ENCODE measurements at regions not wholly inside any gene's neighbourhood (a gene's known extent, or its start where the extent isn't known, plus 50 kb on each side); places are given as distances from the start of the nearest gene placed in this dataset.
A peak's percentile ranks its signal among the peaks of the same experiment; 100 is the strongest.

DNA sequence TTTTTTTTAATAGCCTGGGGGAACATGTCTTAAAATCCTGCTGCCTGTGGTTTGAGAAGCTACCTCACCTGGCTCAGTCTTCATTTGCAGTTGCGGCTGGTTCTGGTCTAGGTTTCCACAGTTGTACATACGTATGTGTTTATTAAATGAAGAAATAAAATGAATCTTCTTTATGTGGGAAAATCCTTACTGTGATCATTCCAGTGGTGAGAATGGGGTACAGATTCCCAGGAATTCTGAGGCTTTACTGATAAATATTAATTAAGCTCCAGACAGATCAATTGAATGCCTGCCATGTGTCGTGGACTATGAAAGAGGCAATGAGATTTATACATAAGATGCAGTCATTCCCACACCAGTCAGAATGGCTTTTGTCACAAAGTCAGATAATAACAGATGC is 356.1 kb upstream of the GRM7 start:
- H3K27ac ChIP-seq (ENCODE audit: insufficient read depth, low read length, poor library complexity, severe bottlenecking), result no peak overlapping the region
- no peaks in the 10 kb centered on the region for H3K27me3 ChIP-seq (ENCODE audit: control insufficient read depth, insufficient read depth, low read length)
- ATAC-seq (ENCODE audit: low read depth in 2 of 2), result no peak
- H3K9me3 ChIP-seq (ENCODE audit: control insufficient read depth in 2 of 2, low read length in 2 of 2), result no peaks in the 10 kb centered on the region
- H3K4me1 ChIP-seq (ENCODE audit: control insufficient read depth, insufficient read depth, low read length, poor library complexity, severe bottlenecking), result no peaks in the 10 kb centered on the region
- no peak overlapping the region for H3K4me3 ChIP-seq (ENCODE audit: low read depth, low read length)
- Mint-ChIP-seq H3K9me3 (peaks cover 0 to 30% (median 11%) of the 10 kb centered on the region in 7 donors), H3K36me3 (no peaks in the 10 kb centered on the region), H3K27me3 (no peaks in the 10 kb centered on the region), H3K4me3 (no peak overlapping the region), H3K27ac (no peak overlapping the region), H3K4me1 (no peaks in the 10 kb centered on the region)
- no peak for DNase-seq
- no peaks in the 10 kb centered on the region for H3K36me3 ChIP-seq (ENCODE audit: control insufficient read depth, insufficient read depth, low read length)

DNA sequence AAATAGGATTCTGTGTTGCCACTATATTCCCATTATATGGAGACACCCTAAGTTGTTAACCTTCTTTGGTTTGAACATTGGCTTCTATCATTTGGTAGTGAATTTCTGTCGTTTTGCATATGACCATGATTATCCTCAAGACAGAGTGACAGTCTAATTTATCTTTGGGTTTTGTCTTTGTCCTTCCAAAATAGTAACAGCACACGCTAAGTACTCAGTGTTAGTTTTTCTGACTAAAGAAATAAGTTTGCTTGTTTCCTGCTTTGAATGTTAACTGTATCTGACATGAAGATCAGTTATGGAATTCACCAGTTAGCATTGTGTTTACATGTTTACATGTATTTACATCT is 352.5 kb upstream of the GRM7 start:
- Mint-ChIP-seq H3K27ac (no peak overlapping the region), H3K4me1 (no peaks in the 10 kb centered on the region), H3K9me3 (peaks cover 0 to 19% (median 9%) of the 10 kb centered on the region in 7 donors), H3K27me3 (no peaks in the 10 kb centered on the region), H3K36me3 (no peaks in the 10 kb centered on the region), H3K4me3 (no peak overlapping the region)
- H3K36me3 ChIP-seq (ENCODE audit: control insufficient read depth, insufficient read depth, low read length), result no peaks in the 10 kb centered on the region
- no peaks in the 10 kb centered on the region for H3K27me3 ChIP-seq (ENCODE audit: control insufficient read depth, insufficient read depth, low read length)
- H3K27ac ChIP-seq (ENCODE audit: insufficient read depth, low read length, poor library complexity, severe bottlenecking), result no peak overlapping the region
- no peaks in the 10 kb centered on the region for H3K9me3 ChIP-seq (ENCODE audit: control insufficient read depth in 2 of 2, low read length in 2 of 2)
- DNase-seq (no peak), ATAC-seq (ENCODE audit: low read depth in 2 of 2) (no peak)
- H3K4me3 ChIP-seq (ENCODE audit: low read depth, low read length), result no peak overlapping the region
- H3K4me1 ChIP-seq (ENCODE audit: control insufficient read depth, insufficient read depth, low read length, poor library complexity, severe bottlenecking), result no peaks in the 10 kb centered on the region

DNA sequence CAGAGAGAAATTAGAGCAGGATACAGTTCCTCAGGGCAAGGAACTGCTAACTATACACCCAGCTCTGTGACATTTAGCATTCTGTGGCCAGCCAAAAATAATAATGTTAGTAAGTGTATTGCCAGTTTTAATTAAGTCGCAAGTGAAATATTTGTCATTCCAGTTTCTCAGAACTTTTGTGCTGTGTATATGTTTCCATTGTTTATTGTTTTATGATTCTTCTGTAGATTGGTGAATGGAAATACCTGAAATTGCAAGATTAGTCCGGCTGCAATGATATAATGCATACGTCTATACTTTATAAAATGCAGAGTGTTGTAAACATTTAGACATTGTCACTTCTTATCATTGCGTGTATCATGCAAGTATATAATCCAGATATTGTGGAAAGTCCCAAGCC is 351.3 kb upstream of the GRM7 start:
- no peaks in the 10 kb centered on the region for H3K36me3 Mint-ChIP-seq
- H3K9me3 Mint-ChIP-seq, result peaks cover 0 to 13% (median 5%) of the 10 kb centered on the region in 7 donors
- ATAC-seq (ENCODE audit: low read depth in 2 of 2), result no peak
- no peak for DNase-seq
- H3K4me3 Mint-ChIP-seq, result no peak overlapping the region
- no peak overlapping the region for H3K27ac Mint-ChIP-seq
- H3K4me3 ChIP-seq (ENCODE audit: low read depth, low read length), result no peak overlapping the region
- no peaks in the 10 kb centered on the region for H3K27me3 ChIP-seq (ENCODE audit: control insufficient read depth, insufficient read depth, low read length)
- H3K9me3 ChIP-seq (ENCODE audit: control insufficient read depth in 2 of 2, low read length in 2 of 2), result no peaks in the 10 kb centered on the region
- H3K27ac ChIP-seq (ENCODE audit: insufficient read depth, low read length, poor library complexity, severe bottlenecking), result no peak overlapping the region
- no peaks in the 10 kb centered on the region for H3K36me3 ChIP-seq (ENCODE audit: control insufficient read depth, insufficient read depth, low read length)
- no peaks in the 10 kb centered on the region for H3K4me1 ChIP-seq (ENCODE audit: control insufficient read depth, insufficient read depth, low read length, poor library complexity, severe bottlenecking)
- H3K4me1 Mint-ChIP-seq, result no peaks in the 10 kb centered on the region
- H3K27me3 Mint-ChIP-seq, result no peaks in the 10 kb centered on the region

DNA sequence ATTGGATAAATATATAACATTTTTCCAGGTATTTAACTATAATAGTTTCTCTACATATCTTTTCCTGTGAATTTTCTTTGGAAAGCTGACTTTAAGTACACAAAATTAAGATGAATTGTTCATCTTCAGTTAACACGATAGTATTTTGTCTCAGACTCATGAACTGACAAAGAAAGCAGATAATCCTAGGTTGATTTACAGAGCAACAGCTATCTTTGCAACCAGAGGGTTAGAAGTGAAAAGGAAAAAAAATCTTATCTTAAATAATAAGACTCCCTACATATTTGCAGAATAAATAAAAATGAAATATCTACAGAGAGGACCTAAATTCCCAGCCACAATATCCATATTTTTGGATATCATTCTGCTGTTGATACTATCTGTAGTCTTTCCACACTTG is 350.2 kb upstream of the GRM7 start:
- ATAC-seq (ENCODE audit: low read depth in 2 of 2) (no peak), DNase-seq (no peak)
- Histone ChIP-seq H3K27me3 (ENCODE audit: control insufficient read depth, insufficient read depth, low read length) (no peaks in the 10 kb centered on the region), H3K9me3 (ENCODE audit: control insufficient read depth in 2 of 2, low read length in 2 of 2) (no peaks in the 10 kb centered on the region), H3K36me3 (ENCODE audit: control insufficient read depth, insufficient read depth, low read length) (no peaks in the 10 kb centered on the region), H3K4me1 (ENCODE audit: control insufficient read depth, insufficient read depth, low read length, poor library complexity, severe bottlenecking) (no peaks in the 10 kb centered on the region), H3K27ac (ENCODE audit: insufficient read depth, low read length, poor library complexity, severe bottlenecking) (no peak overlapping the region), H3K4me3 (ENCODE audit: low read depth, low read length) (no peak overlapping the region)
- Mint-ChIP-seq H3K4me1 (no peaks in the 10 kb centered on the region), H3K27me3 (no peaks in the 10 kb centered on the region), H3K27ac (no peak overlapping the region), H3K4me3 (no peak overlapping the region), H3K9me3 (peaks cover 2 to 21% (median 2%) of the 10 kb centered on the region in 7 donors), H3K36me3 (no peaks in the 10 kb centered on the region)

DNA sequence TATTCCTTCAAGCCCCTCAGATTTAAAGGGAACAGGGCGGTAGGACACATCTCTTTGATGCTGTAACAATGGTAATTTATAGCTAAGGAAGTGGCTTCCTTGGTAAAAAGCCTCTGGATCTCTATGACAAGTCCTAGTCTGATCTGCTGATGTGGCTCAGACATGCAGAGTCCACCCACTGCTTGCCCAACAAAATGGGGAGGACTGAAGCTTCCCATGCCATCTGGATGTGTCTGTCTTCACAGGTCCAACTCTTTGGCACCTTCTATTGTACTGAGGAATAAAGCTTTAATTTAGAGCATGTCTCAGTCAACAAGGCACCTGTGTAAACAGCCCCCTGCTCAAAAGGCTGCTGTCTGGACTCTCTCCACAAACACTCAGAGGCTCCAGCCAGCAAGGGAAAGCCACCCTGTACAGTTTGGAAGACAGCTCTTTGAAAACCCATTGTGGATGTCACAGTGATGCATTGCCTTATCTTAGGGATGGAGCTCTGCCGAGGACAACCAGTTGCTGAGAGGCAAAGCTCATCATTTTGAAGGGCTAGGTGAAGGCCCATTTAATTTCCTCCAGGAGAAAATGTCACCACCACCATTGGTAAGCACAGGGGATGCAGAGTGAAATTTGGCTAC is 348.6 kb upstream of the GRM7 start:
- ATAC-seq (ENCODE audit: low read depth in 2 of 2) (no peak), DNase-seq (no peak)
- Mint-ChIP-seq H3K27ac (no peak overlapping the region), H3K4me3 (no peak overlapping the region), H3K4me1 (no peaks in the 10 kb centered on the region), H3K27me3 (no peaks in the 10 kb centered on the region), H3K9me3 (peaks cover 2 to 21% (median 6%) of the 10 kb centered on the region in 7 donors), H3K36me3 (no peaks in the 10 kb centered on the region)
- H3K27ac ChIP-seq (ENCODE audit: insufficient read depth, low read length, poor library complexity, severe bottlenecking), result no peak overlapping the region
- H3K9me3 ChIP-seq (ENCODE audit: control insufficient read depth in 2 of 2, low read length in 2 of 2), result no peaks in the 10 kb centered on the region
- H3K4me1 ChIP-seq (ENCODE audit: control insufficient read depth, insufficient read depth, low read length, poor library complexity, severe bottlenecking), result no peaks in the 10 kb centered on the region
- no peaks in the 10 kb centered on the region for H3K36me3 ChIP-seq (ENCODE audit: control insufficient read depth, insufficient read depth, low read length)
- no peaks in the 10 kb centered on the region for H3K27me3 ChIP-seq (ENCODE audit: control insufficient read depth, insufficient read depth, low read length)
- no peak overlapping the region for H3K4me3 ChIP-seq (ENCODE audit: low read depth, low read length)

DNA sequence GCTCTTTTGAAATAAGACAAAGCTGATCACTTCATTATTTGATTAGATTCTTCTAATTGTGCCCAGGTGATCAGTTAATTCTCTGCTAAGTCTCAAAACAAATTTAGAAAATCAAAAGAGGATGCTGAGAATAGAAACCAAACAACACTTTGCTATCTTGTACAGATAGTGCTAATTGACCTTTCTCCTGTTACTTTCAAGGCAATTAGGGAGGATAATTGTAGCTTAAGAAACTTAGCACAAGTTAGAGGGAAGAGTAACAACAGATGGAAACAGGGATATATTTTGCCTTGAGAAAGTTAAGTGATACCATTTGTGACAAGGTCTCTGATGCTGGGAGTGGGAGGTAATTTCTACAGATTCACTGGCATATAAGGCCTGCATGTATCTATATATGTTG is 344.8 kb upstream of the GRM7 start:
- Mint-ChIP-seq H3K27me3 (no peaks in the 10 kb centered on the region), H3K9me3 (peaks cover 6 to 16% (median 13%) of the 10 kb centered on the region in 7 donors), H3K36me3 (no peaks in the 10 kb centered on the region), H3K4me3 (no peak overlapping the region), H3K27ac (no peak overlapping the region), H3K4me1 (no peaks in the 10 kb centered on the region)
- Histone ChIP-seq H3K4me3 (ENCODE audit: low read depth, low read length) (no peak overlapping the region), H3K36me3 (ENCODE audit: control insufficient read depth, insufficient read depth, low read length) (no peaks in the 10 kb centered on the region), H3K27ac (ENCODE audit: insufficient read depth, low read length, poor library complexity, severe bottlenecking) (no peak overlapping the region), H3K4me1 (ENCODE audit: control insufficient read depth, insufficient read depth, low read length, poor library complexity, severe bottlenecking) (no peaks in the 10 kb centered on the region), H3K9me3 (ENCODE audit: control insufficient read depth in 2 of 2, low read length in 2 of 2) (peaks cover 0 to 3% of the 10 kb centered on the region in 2 experiments), H3K27me3 (ENCODE audit: control insufficient read depth, insufficient read depth, low read length) (no peaks in the 10 kb centered on the region)
- DNase-seq, result no peak
- no peak for ATAC-seq (ENCODE audit: low read depth in 2 of 2)

DNA sequence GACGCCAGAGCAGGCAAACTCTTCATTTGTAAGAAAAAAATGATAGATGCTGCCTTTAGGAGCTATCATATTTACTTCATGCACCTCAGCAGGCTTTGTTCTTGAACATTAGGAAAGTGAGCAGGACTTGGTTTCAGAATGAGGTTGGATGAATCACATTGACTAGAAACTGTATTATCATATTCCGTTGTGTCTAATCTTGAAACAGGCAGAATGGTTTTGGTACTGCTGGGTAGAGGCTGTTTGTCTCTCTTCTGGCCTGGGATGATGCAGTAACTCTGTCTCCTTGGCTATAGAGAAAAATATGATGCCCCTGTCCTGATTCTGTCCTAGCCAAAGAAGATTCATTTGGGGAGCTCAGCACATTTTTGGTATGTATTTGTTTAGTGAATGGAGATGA is 344.2 kb upstream of the GRM7 start:
- H3K36me3 ChIP-seq (ENCODE audit: control insufficient read depth, insufficient read depth, low read length), result no peaks in the 10 kb centered on the region
- H3K36me3 Mint-ChIP-seq, result no peaks in the 10 kb centered on the region

DNA sequence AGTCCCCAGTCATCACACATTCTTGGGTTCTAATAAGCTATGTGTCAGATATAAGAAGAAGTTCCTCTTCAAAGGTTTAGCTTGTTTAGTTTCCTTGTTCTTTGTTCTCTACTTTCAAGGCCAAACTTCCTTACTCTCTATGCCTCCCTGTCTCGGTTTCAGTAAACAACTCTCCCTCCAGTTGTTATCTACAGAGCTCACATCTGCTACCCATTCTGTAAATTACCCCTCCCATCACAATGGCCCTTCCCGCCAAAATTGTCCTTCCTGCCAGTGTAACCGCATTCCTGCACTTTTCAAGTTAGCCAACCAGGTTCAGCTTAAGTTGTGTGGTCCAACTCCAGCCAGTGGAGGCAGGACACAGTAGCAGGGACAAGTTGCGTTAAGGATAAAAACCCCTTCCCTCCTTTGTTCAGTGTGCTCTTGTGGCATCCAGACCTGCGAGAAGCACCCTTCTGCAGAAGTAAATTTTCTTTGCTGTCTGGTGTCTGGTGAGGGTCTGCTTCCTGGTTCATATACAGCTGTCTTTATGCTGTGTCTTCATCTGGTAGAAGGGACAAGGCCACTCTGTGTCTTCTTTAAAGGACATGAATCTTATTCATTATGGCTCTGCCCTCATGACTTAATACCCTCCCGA is 342.1 kb upstream of the GRM7 start:
- DNase-seq (no peak), ATAC-seq (ENCODE audit: low read depth in 2 of 2) (no peak)
- Histone ChIP-seq H3K27ac (ENCODE audit: insufficient read depth, low read length, poor library complexity, severe bottlenecking) (no peak overlapping the region), H3K4me3 (ENCODE audit: low read depth, low read length) (no peak overlapping the region), H3K4me1 (ENCODE audit: control insufficient read depth, insufficient read depth, low read length, poor library complexity, severe bottlenecking) (no peaks in the 10 kb centered on the region), H3K9me3 (ENCODE audit: control insufficient read depth in 2 of 2, low read length in 2 of 2) (peaks cover 0 to 3% of the 10 kb centered on the region in 2 experiments), H3K36me3 (ENCODE audit: control insufficient read depth, insufficient read depth, low read length) (no peaks in the 10 kb centered on the region), H3K27me3 (ENCODE audit: control insufficient read depth, insufficient read depth, low read length) (no peaks in the 10 kb centered on the region)
- peaks cover 4 to 21% (median 14%) of the 10 kb centered on the region in 7 donors for H3K9me3 Mint-ChIP-seq
- H3K4me1 Mint-ChIP-seq, result no peaks in the 10 kb centered on the region
- peak overlapping the region in 1 of 3 donors; percentile 57 for H3K27ac Mint-ChIP-seq
- no peaks in the 10 kb centered on the region for H3K27me3 Mint-ChIP-seq
- no peak overlapping the region for H3K4me3 Mint-ChIP-seq
- no peaks in the 10 kb centered on the region for H3K36me3 Mint-ChIP-seq

More for the DNA sequence above, 344.2 kb upstream of the GRM7 start:
- ATAC-seq (ENCODE audit: low read depth in 2 of 2) (no peak), DNase-seq (no peak)
- peaks cover 6 to 21% (median 13%) of the 10 kb centered on the region in 7 donors for H3K9me3 Mint-ChIP-seq
- H3K4me1 ChIP-seq (ENCODE audit: control insufficient read depth, insufficient read depth, low read length, poor library complexity, severe bottlenecking), result no peaks in the 10 kb centered on the region
- no peaks in the 10 kb centered on the region for H3K27me3 Mint-ChIP-seq
- H3K27me3 ChIP-seq (ENCODE audit: control insufficient read depth, insufficient read depth, low read length), result no peaks in the 10 kb centered on the region
- no peak overlapping the region for H3K4me3 ChIP-seq (ENCODE audit: low read depth, low read length)
- H3K9me3 ChIP-seq (ENCODE audit: control insufficient read depth in 2 of 2, low read length in 2 of 2), result peaks cover 0 to 3% of the 10 kb centered on the region in 2 experiments
- H3K4me1 Mint-ChIP-seq, result no peaks in the 10 kb centered on the region
- H3K27ac Mint-ChIP-seq, result peak overlapping the region in 1 of 3 donors; percentile 12
- no peak overlapping the region for H3K27ac ChIP-seq (ENCODE audit: insufficient read depth, low read length, poor library complexity, severe bottlenecking)
- H3K4me3 Mint-ChIP-seq, result no peak overlapping the region

Measured in CD4-positive, CD25-positive, alpha-beta regulatory T cell (primary cell).